HFF-Myc (cell line): ENCODE measurements at regions not wholly inside any gene's neighbourhood (a gene's known extent, or its start where the extent isn't known, plus 50 kb on each side); places are given as distances from the start of the nearest gene placed in this dataset.

Source experiments
- DNase-seq: peaks from one replicate; pipeline ENCODE4 v3.0.0-alpha.2; 2011; ENCODE audit warnings: low read depth; ENCODE audit errors: extremely low read depth
- H3K4me3 ChIP-seq: replicated peaks from 2 replicates; pipeline ENCODE4 v1.5.1; 2011; ENCODE audit warnings: low read depth, mild to moderate bottlenecking, control low read depth, low read length
- CTCF ChIP-seq: IDR thresholded peaks from 2 replicates; pipeline ENCODE4 v1.5.1; 2012; ENCODE audit warnings: mild to moderate bottlenecking, low read depth, low read length, control low read depth; ENCODE audit errors: missing control alignments

GRCh38 chrX:27878862-27879261, 71.1 kb downstream of the MAGEB10 start:
- H3K4me3 ChIP-seq = no peak overlapping the region
- DNase-seq = no peak
- no peak for TF ChIP-seq CTCF
